M059J (cell line): ENCODE measurements at regions not wholly inside any gene's neighbourhood (a gene's known extent, or its start where the extent isn't known, plus 50 kb on each side); places are given as distances from the start of the nearest gene placed in this dataset.
A peak's percentile ranks its signal among the peaks of the same experiment; 100 is the strongest.

Source experiments
- DNase-seq: peaks from one replicate; pipeline ENCODE4 v3.0.0-alpha.2; 2012; ENCODE audit warnings: low read depth

DNA sequence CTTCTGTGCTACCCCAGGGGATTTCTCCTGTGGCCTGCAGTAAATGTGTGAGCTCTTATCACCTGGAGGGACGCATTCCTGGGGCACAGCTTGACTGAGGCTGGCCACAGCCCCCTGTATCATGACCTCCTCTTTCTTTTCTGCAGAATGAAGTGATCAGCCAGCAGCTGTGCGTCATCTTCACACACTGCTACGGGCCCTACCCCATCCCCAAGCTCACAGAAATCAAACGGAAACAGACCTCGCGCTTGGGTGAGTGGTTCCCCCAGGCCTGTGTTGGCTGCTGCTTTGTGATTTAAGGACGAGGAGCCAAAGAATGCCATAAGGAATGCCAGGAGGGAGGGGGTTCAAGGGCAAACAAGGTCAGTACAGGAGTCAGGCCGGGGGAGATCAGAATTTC is 50.5 kb upstream of the PWP1 start:
- DNase-seq = peak; percentile 34
